BLaER1 (cell line): ENCODE measurements at regions not wholly inside any gene's neighbourhood (a gene's known extent, or its start where the extent isn't known, plus 50 kb on each side); places are given as distances from the start of the nearest gene placed in this dataset.

Experiments used
- H3K27ac ChIP-seq: shearing (Covaris generic); formaldehyde crosslinking; 2 replicates; pipeline ENCODE4 v1.8.1; 2022
- H3K27me3 ChIP-seq: shearing (Covaris generic); formaldehyde crosslinking; 2 replicates; pipeline ENCODE4 v1.8.1; 2022
- H3K36me3 ChIP-seq: shearing (Covaris generic); formaldehyde crosslinking; 2 replicates; pipeline ENCODE4 v1.8.1; 2022
- H3K4me1 ChIP-seq: shearing (Covaris generic); formaldehyde crosslinking; 2 replicates; pipeline ENCODE4 v1.8.1; 2022
- H3K4me2 ChIP-seq: shearing (Covaris generic); formaldehyde crosslinking; 2 replicates; pipeline ENCODE4 v1.8.1; 2022
- H3K4me3 ChIP-seq: shearing (Covaris generic); formaldehyde crosslinking; 2 replicates; pipeline ENCODE4 v1.8.1; 2022
- H3K9ac ChIP-seq: shearing (Covaris generic); formaldehyde crosslinking; 2 replicates; pipeline ENCODE4 v1.8.1; 2022
- H3K9me3 ChIP-seq: shearing (Covaris generic); formaldehyde crosslinking; 2 replicates; pipeline ENCODE4 v1.8.1; 2022
- H4K20me1 ChIP-seq: shearing (Covaris generic); formaldehyde crosslinking; 2 replicates; pipeline ENCODE4 v1.8.1; 2022
- Cebpa-rat ChIP-seq: shearing (Covaris generic); IDR thresholded peaks from 2 replicates; pipeline ENCODE4 v1.8.1; 2022

DNA sequence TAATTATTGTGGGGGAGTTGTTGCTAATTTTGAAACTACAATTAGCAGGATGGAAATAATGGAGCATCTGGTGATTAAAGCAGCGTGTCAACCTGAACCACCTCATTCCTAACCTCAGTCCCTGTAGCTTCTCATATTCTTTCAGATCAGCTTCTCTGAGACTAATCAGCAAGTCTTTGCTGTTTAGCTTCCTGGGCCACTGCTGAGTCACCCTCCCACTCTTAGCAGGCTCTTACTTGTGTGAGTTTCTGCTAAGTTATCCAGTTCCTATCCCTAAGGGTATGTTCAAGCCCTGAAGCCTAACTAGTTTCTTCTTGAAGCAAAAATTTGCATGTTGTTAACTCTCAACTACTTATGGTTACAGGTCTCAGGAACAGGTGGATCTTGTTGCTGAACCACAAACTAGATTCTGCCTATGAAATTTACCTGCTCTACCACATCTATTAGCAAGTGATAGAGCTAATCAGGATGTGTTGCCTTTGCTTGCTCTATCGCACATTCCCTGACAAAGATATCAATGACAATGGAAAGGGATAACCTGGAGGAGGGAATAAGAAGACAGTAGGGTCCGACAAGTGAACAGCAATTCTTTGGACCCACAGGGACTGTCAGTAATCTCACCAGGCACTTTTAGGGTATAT is 134.2 kb downstream of the EIF4E start:
- H3K27ac ChIP-seq = no peak overlapping the region
- H3K4me3 ChIP-seq = no peak overlapping the region
- H3K4me2 ChIP-seq = no peak overlapping the region
- no peaks in the 10 kb centered on the region for H3K4me1 ChIP-seq
- no peaks in the 10 kb centered on the region for H4K20me1 ChIP-seq
- no peaks in the 10 kb centered on the region for H3K27me3 ChIP-seq
- no peak for TF ChIP-seq Cebpa-rat
- H3K9ac ChIP-seq = no peak overlapping the region
- no peaks in the 10 kb centered on the region for H3K9me3 ChIP-seq
- H3K36me3 ChIP-seq = no peaks in the 10 kb centered on the region

DNA sequence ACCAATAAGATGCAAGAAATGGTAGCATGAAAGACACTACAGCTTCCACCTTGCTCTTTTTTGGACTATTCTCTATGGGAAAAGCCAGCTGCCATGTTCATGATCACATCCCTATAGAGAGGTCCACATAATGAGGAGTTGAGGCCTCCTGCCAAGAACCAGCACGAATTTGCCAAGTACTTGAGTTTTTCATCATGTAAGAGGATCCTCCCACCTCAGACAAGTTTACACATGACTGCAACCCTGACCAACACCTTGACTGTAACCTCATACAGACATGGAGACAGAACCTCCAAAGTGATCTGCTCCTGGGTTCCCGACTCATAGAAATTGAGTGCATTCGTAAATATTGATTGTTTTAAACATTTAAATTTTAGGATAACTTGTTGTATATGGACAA is 135.2 kb upstream of the TSPAN5 start:
- Histone ChIP-seq H3K9me3 (no peaks in the 10 kb centered on the region), H3K4me2 (no peak overlapping the region), H3K27me3 (no peaks in the 10 kb centered on the region), H3K4me1 (no peaks in the 10 kb centered on the region), H3K27ac (no peak overlapping the region), H3K4me3 (no peak overlapping the region), H3K36me3 (no peaks in the 10 kb centered on the region), H3K9ac (no peak overlapping the region), H4K20me1 (no peaks in the 10 kb centered on the region)
- no peak for TF ChIP-seq Cebpa-rat

DNA sequence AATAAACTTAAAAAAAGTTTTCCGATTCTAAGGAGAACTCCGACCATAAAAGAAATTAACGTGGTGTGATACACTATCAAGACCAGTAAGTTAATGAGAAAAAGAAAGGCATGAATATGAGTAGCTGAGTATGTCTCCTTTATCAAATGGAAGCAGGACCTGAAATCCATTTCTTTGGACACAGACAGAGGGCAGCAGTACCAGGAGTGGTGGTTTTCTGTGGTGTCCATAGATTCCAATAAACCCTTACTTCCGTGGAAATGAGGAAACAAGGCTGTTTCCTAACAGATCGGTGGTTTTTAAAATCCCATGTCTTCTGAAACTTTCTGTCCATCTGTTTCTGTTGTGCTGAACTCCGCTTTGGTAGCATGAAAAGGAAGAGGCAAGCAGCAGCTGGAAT is 128.5 kb upstream of the TSPAN5 start:
- Histone ChIP-seq H3K4me3 (no peak overlapping the region), H3K27ac (no peak overlapping the region), H3K9ac (no peak overlapping the region), H3K4me2 (no peak overlapping the region), H3K4me1 (no peaks in the 10 kb centered on the region), H3K27me3 (no peaks in the 10 kb centered on the region), H3K36me3 (no peaks in the 10 kb centered on the region), H3K9me3 (no peaks in the 10 kb centered on the region), H4K20me1 (no peaks in the 10 kb centered on the region)
- TF ChIP-seq Cebpa-rat = no peak

DNA sequence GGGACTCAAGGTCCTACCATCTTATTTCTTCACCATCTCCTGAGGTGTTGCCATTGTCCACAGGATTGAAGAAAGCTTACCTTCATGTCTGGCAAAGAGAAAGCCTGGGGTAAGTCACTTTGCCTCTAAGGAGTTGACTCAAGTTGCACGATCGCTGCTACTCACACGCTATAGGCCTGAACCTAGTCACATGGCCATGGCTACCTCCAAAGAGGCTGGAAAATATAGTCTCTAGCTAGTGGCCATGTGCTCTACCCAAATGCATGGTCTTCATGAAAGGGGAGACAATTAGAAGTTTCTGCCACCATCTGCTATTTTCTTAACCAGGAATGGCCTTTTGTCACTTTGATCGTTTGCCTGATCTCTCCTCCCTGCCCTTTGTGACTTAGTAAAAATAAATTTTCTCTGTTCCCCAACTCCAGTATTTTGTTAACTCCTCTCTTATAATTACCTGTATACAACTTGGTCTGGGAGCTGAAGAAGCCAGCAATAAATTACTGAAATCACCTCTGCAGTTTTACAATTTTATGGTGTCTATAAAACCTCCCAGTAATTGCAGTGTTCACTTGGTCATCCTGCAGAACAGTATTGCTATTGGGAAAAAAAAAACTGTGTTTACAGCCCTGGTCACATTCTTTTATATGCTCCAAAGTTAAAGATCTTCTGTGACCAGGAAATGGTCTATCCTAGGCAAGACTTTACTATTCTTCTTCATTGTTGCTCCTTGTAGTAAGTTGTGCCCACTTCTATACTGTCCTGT is 126.7 kb upstream of the TSPAN5 start:
- no peaks in the 10 kb centered on the region for H3K36me3 ChIP-seq

DNA sequence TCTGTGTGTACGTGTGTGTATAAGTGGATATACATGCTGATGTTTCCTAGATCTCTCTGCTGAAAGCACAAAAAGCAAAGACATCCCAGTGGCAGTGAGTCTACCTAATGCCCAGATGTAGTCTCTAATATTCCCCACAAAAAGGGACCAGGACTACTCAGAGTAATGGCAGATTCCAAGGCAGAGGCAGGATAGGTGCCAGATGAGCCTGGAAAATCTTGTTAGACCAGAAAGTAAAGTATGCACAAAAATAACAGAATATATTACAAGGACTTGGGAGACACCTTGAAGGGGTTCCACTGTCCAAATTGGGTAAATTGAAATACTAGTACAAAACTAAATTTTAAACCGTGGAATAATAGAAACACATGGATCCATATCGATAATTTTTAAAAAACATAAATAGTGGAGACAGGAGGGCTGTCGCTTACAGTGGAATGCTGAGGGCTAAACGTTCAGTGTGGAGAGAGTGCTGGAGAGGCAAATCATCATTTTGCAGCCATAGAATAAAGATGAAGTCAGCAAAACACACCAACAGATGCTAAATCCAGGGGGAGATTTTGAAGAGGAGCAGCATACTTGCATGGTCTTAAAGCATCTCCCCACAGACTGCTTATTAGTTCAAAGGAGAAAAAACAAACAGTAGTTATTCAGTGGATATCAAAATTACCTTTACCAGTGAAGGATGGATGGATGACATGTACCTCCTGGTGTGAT is 123.4 kb upstream of the TSPAN5 start:
- no peaks in the 10 kb centered on the region for H4K20me1 ChIP-seq
- H3K4me3 ChIP-seq = no peak overlapping the region
- no peak overlapping the region for H3K9ac ChIP-seq
- TF ChIP-seq Cebpa-rat = no peak
- no peaks in the 10 kb centered on the region for H3K36me3 ChIP-seq
- no peak overlapping the region for H3K27ac ChIP-seq
- H3K9me3 ChIP-seq = no peaks in the 10 kb centered on the region
- no peaks in the 10 kb centered on the region for H3K27me3 ChIP-seq
- no peaks in the 10 kb centered on the region for H3K4me1 ChIP-seq
- no peak overlapping the region for H3K4me2 ChIP-seq

More for the DNA sequence above, 126.7 kb upstream of the TSPAN5 start:
- Histone ChIP-seq H4K20me1 (no peaks in the 10 kb centered on the region), H3K9me3 (no peaks in the 10 kb centered on the region), H3K4me3 (no peak overlapping the region), H3K4me2 (no peak overlapping the region), H3K4me1 (no peaks in the 10 kb centered on the region), H3K27ac (no peak overlapping the region), H3K9ac (no peak overlapping the region), H3K27me3 (no peaks in the 10 kb centered on the region)
- no peak for TF ChIP-seq Cebpa-rat

DNA sequence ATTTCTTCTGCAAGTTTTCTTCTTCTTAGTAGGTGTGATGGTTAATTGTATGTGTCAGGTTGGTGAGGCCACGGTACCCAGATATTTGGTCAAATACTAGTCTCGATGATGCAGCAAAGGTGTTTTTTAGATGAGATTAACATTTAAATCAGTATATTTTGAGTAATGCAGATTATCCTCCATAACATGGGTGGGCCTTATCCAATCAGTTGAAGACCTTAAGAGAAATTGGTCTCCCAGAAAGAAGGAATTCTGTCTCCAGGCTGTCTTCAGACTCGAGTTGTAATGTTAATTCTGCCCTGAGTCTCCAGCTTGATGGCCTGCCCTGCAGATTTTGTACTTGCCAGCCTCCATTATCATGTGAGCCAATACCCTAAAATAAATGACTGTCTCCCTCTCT is 122.5 kb upstream of the TSPAN5 start:
- no peaks in the 10 kb centered on the region for H3K27me3 ChIP-seq
- H3K4me2 ChIP-seq = no peak overlapping the region
- H3K4me3 ChIP-seq = no peak overlapping the region
- no peaks in the 10 kb centered on the region for H3K4me1 ChIP-seq
- no peak overlapping the region for H3K27ac ChIP-seq
- H3K9ac ChIP-seq = no peak overlapping the region
- TF ChIP-seq Cebpa-rat = no peak
- no peaks in the 10 kb centered on the region for H3K36me3 ChIP-seq
- H4K20me1 ChIP-seq = no peaks in the 10 kb centered on the region
- H3K9me3 ChIP-seq = no peaks in the 10 kb centered on the region

DNA sequence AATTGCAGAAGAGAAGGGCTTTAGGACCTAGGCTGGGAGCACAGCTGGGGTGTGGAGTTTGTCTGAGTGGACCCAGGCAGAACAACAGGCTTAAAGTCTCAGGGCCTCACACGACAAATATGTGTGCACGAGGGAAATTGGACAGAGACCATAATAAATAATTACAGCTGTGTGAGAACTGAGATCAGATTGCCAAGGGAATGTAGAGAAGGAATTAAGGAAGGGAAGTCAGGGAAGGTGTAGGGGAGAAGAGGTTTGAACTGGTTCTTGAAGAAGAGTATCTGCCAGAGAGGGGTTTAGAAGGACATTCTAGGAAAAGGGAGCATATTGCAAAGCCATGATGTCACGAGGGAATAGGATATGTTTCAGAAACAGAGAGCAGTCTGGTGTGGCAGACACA is 120.7 kb upstream of the TSPAN5 start:
- Histone ChIP-seq H3K27me3 (no peaks in the 10 kb centered on the region), H3K9me3 (no peaks in the 10 kb centered on the region; the same call in 1 of the 2 replicates), H3K36me3 (no peaks in the 10 kb centered on the region), H3K27ac (no peak overlapping the region), H3K4me2 (no peak overlapping the region), H3K4me1 (no peaks in the 10 kb centered on the region), H3K9ac (no peak overlapping the region), H3K4me3 (no peak overlapping the region), H4K20me1 (no peaks in the 10 kb centered on the region)
- TF ChIP-seq Cebpa-rat = no peak

DNA sequence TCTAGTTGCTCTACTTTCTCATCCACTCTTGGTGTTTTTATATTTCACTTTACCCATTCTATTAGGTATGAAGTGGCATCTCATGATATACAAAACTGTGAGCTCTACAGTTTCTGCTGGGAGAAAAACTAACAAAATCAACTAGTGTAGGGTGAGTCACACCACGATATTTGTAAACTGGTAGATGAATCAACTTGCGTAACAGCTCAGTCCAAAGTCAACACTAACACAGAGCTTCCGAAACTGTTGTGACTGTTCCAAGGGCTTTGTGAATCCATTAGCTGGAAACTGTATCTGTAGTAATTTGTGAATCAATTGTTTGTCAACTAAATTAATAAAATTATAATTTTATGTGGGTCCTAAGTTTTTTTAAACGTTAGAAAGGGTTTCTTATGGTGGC is 119.8 kb upstream of the TSPAN5 start:
- H4K20me1 ChIP-seq = no peaks in the 10 kb centered on the region
- H3K36me3 ChIP-seq = no peaks in the 10 kb centered on the region
- no peaks in the 10 kb centered on the region for H3K27me3 ChIP-seq

DNA sequence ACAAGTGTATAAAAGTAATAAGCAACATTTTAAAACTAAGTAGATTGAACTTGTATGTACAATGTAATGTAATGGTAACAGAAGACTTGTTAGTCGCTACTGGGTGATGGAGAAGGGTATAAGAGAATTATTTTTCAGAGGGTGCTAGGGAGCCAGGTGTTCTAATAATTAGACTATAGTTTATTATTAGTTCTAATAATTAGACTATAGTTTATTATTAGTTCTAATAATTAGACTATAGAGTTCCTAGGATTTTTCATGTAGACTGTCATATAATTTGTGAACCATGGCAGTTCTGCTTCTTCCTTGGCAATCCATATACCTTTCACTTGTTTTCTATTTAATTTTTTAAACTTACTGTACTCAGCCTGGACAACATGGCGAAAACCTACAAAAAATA is 117.3 kb upstream of the TSPAN5 start:
- H3K4me3 ChIP-seq = no peak overlapping the region

More for the DNA sequence above, 119.8 kb upstream of the TSPAN5 start:
- H3K4me2 ChIP-seq = no peak overlapping the region
- no peaks in the 10 kb centered on the region; the same call in 1 of the 2 replicates for H3K9me3 ChIP-seq
- H3K4me1 ChIP-seq = no peaks in the 10 kb centered on the region
- no peak for TF ChIP-seq Cebpa-rat
- no peak overlapping the region for H3K27ac ChIP-seq
- H3K4me3 ChIP-seq = no peak overlapping the region
- H3K9ac ChIP-seq = no peak overlapping the region

DNA sequence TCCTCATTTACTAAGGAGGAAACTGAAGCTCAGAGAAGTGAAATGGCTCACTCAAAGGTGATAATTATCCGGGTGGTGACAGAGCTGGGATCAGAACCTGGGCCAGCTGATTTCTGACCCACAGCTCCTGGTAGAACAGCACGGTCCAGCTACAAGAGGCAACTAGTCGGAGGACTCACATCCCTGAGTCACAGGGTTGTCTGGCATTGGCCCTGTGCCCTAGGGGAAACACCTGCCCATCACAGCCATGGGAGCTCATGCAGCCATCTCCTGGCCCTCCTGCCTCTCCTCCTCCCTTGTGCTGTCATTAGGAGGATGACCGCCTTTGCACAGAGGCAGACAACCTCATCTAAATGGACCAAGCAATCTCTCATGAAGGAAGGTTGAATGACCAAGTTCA is 115.2 kb upstream of the TSPAN5 start:
- no peak overlapping the region for H3K4me2 ChIP-seq

More for the DNA sequence above, 117.3 kb upstream of the TSPAN5 start:
- Histone ChIP-seq H3K27ac (no peak overlapping the region), H3K9me3 (no peaks in the 10 kb centered on the region; the same call in 1 of the 2 replicates), H4K20me1 (no peaks in the 10 kb centered on the region), H3K27me3 (no peaks in the 10 kb centered on the region), H3K4me1 (no peaks in the 10 kb centered on the region), H3K9ac (no peak overlapping the region), H3K4me2 (no peak overlapping the region), H3K36me3 (no peaks in the 10 kb centered on the region)
- TF ChIP-seq Cebpa-rat = no peak

More for the DNA sequence above, 115.2 kb upstream of the TSPAN5 start:
- TF ChIP-seq Cebpa-rat = no peak
- Histone ChIP-seq H3K4me3 (no peak overlapping the region), H3K27me3 (no peaks in the 10 kb centered on the region), H3K27ac (no peak overlapping the region), H4K20me1 (no peaks in the 10 kb centered on the region), H3K4me1 (no peaks in the 10 kb centered on the region), H3K9ac (no peak overlapping the region), H3K36me3 (no peaks in the 10 kb centered on the region), H3K9me3 (no peaks in the 10 kb centered on the region; the same call in 1 of the 2 replicates)
